Liver (tissue), 3 donors: ENCODE measurements at regions not wholly inside any gene's neighbourhood (a gene's known extent, or its start where the extent isn't known, plus 50 kb on each side); places are given as distances from the start of the nearest gene placed in this dataset.

Experiments used
- CTCF ChIP-seq: fragments of 150-350 bp; IDR thresholded peaks from 2 replicates; pipeline ENCODE4 v1.5.1; 2017; ENCODE audit warnings: improper control_type of control experiment, low read depth, low read length; ENCODE audit not compliant: missing input control
- EGR1 ChIP-seq, 2 donors: IDR thresholded peaks; 2 replicates each; pipeline ENCODE4 v1.6.1; 2016 to 2018; ENCODE audit warnings: antibody characterized with exemption in 2 of 2, low read depth in 2 of 2
- FOXA2 ChIP-seq: IDR thresholded peaks from 2 replicates; pipeline ENCODE4 v1.6.1; 2016; ENCODE audit warnings: antibody characterized with exemption
- GABPA ChIP-seq, 2 donors: IDR thresholded peaks in 1 of 2; conservative IDR thresholded peaks in 1 of 2; 2 replicates each; pipeline ENCODE4 v1.6.1; 2016; ENCODE audit warnings: antibody characterized with exemption in 2 of 2, mild to moderate bottlenecking in 1 of 2, moderate library complexity in 1 of 2
- HNF4G ChIP-seq: IDR thresholded peaks from 2 replicates; pipeline ENCODE4 v1.6.1; 2016; ENCODE audit warnings: antibody characterized with exemption
- JUND ChIP-seq, 2 donors: IDR thresholded peaks; 2 replicates each; pipeline ENCODE4 v1.6.1; 2016; ENCODE audit warnings: antibody characterized with exemption in 2 of 2
- MAX ChIP-seq: IDR thresholded peaks from 2 replicates; pipeline ENCODE4 v1.6.1; 2016; ENCODE audit warnings: antibody characterized with exemption
- RAD21 ChIP-seq, 2 donors: IDR thresholded peaks; 2 replicates each; pipeline ENCODE4 v1.6.1; 2016; ENCODE audit warnings: antibody characterized with exemption in 2 of 2, mild to moderate bottlenecking in 2 of 2
- REST ChIP-seq: IDR thresholded peaks from 2 replicates; pipeline ENCODE4 v1.6.1; 2016; ENCODE audit warnings: antibody characterized with exemption, mild to moderate bottlenecking
- SP1 ChIP-seq: IDR thresholded peaks from 2 replicates; pipeline ENCODE4 v1.6.1; 2018; ENCODE audit warnings: antibody characterized with exemption, mild to moderate bottlenecking
- TAF1 ChIP-seq: conservative IDR thresholded peaks from 2 replicates; pipeline ENCODE4 v1.6.1; 2016; ENCODE audit warnings: antibody characterized with exemption, mild to moderate bottlenecking
- YY1 ChIP-seq: IDR thresholded peaks from 2 replicates; pipeline ENCODE4 v1.6.1; 2016; ENCODE audit warnings: antibody characterized with exemption, mild to moderate bottlenecking
- donor health status: healthy.
- donor health status: healthy.

- TF ChIP-seq CTCF (no peak), GABPA (IDR thresholded peaks at IDR 0.05 in 1 of 2, conservative IDR thresholded peaks at IDR 0.05 in 1 of 2) (no peak), JUND (IDR thresholded peaks at IDR 0.05) (no peak), REST (no peak), YY1 (no peak), HNF4G (no peak), MAX (no peak), TAF1 (no peak), SP1 (no peak), FOXA2 (no peak), RAD21 (IDR thresholded peaks at IDR 0.05) (no peak), EGR1 (IDR thresholded peaks at IDR 0.05; ENCODE audit: low read depth in 2 of 2) (no peak)
Observed at GRCh38 chr9:103809745-103810144, 284.4 kb upstream of the SMC2 start.
